OCI-LY7 (cell line): ENCODE measurements at regions not wholly inside any gene's neighbourhood (a gene's known extent, or its start where the extent isn't known, plus 50 kb on each side); places are given as distances from the start of the nearest gene placed in this dataset.

Source experiments
- BruUV-seq: library from RNA; stranded (reverse); fragments of 400-500 nt; replicated peaks from 2 replicates; lab custom pipeline; 2021; lab: Mats Ljungman, UMichigan
- CTCF ChIA-PET: fragments of 300-600 bp; sonication (Branson Sonifier 250); formaldehyde crosslinking; loops from one replicate; lab custom pipeline; 2022; ENCODE audit warnings: antibody characterized with exemption; ENCODE audit not compliant: unreplicated experiment; lab: Charles Lee
- POLR2A ChIA-PET: fragments of 300-600 bp; sonication (Branson Sonifier 250); formaldehyde crosslinking; loops from one replicate; lab custom pipeline; 2022; ENCODE audit warnings: antibody characterized with exemption; lab: Charles Lee
- DNase-seq: peaks from one replicate; pipeline ENCODE4 v3.0.0-alpha.2; 2015; ENCODE audit warnings: low spot score
- H2AFZ ChIP-seq: fragments of 200-600 bp; sonication (generic), shearing (Covaris generic); 2 replicates; pipeline ENCODE4 v1.6.1; 2014; ENCODE audit warnings: mild to moderate bottlenecking, antibody characterized with exemption, low read length, moderate library complexity
- H3K27ac ChIP-seq: fragments of 200-600 bp; sonication (generic); 2 replicates; pipeline ENCODE4 v1.5.1; 2014; ENCODE audit warnings: mixed run types, low read depth, mild to moderate bottlenecking, moderate library complexity, low read length, inconsistent platforms; ENCODE audit not compliant: poor library complexity, severe bottlenecking
- H3K36me3 ChIP-seq: fragments of 200-600 bp; sonication (generic); 2 replicates; pipeline ENCODE4 v1.6.1; 2014; ENCODE audit warnings: mild to moderate bottlenecking, antibody characterized with exemption, low read length, moderate library complexity, mixed read lengths; ENCODE audit not compliant: insufficient read depth
- H3K4me1 ChIP-seq: fragments of 200-600 bp; sonication (generic); 2 replicates; pipeline ENCODE4 v1.5.1; 2014; ENCODE audit warnings: mild to moderate bottlenecking, low read length; ENCODE audit not compliant: insufficient read depth, poor library complexity, severe bottlenecking
- H3K4me2 ChIP-seq: fragments of 200-600 bp; sonication (generic); 2 replicates; pipeline ENCODE4 v1.6.1; 2014; ENCODE audit warnings: mild to moderate bottlenecking, low read length
- H3K4me3 ChIP-seq: fragments of 200-600 bp; sonication (generic); 2 replicates; pipeline ENCODE4 v1.5.1; 2014; ENCODE audit warnings: mild to moderate bottlenecking, low read depth, low read length; ENCODE audit not compliant: poor library complexity, severe bottlenecking
- H3K79me2 ChIP-seq: fragments of 200-600 bp; sonication (generic); 2 replicates; pipeline ENCODE4 v1.6.1; 2016; ENCODE audit warnings: low read depth, mild to moderate bottlenecking, low read length, moderate library complexity, mixed read lengths; ENCODE audit not compliant: insufficient read depth
- H3K9me2 ChIP-seq: fragments of 200-600 bp; sonication (generic); 2 replicates; pipeline ENCODE4 v1.6.1; 2016; ENCODE audit warnings: mild to moderate bottlenecking, low read length, mixed read lengths; ENCODE audit not compliant: insufficient read depth
- H3K9me3 ChIP-seq: fragments of 200-600 bp; sonication (generic); 2 replicates; pipeline ENCODE4 v1.6.1; 2014; ENCODE audit warnings: mild to moderate bottlenecking, mixed run types, low read length, mixed read lengths
- H4K20me1 ChIP-seq: fragments of 200-600 bp; sonication (generic); 2 replicates; pipeline ENCODE4 v1.6.1; 2014; ENCODE audit warnings: mild to moderate bottlenecking, antibody characterized with exemption, low read length, moderate library complexity, mixed read lengths; ENCODE audit not compliant: insufficient read depth
- EZH2phosphoT487 ChIP-seq: fragments of 200-600 bp; sonication (generic); IDR thresholded peaks from 2 replicates; pipeline ENCODE4 v1.6.1; 2018; ENCODE audit warnings: low read depth, borderline replicate concordance, mild to moderate bottlenecking, mixed run types, antibody characterized with exemption, low read length, moderate library complexity, mixed read lengths
- intact Hi-C: fragments of 100-400 bp; cut with micrococcal nuclease; formaldehyde crosslinking; loops from one replicate; pipeline ENCODE4 v1.10.0; 2022; ENCODE audit not compliant: unreplicated experiment
- TF ChIP-seq, protein P1 (sequence below): fragments of 200-600 bp; sonication (generic); conservative IDR thresholded peaks from 2 replicates; pipeline ENCODE4 v1.5.1; 2014; ENCODE audit warnings: mild to moderate bottlenecking, antibody characterized with exemption, low read length, moderate library complexity, mixed read lengths

GRCh38 chr2:55116598-55116964, 66.3 kb upstream of the RTN4 start:
- Histone ChIP-seq H3K9me3 (no peaks in the 10 kb centered on the region), H3K27ac (no peak overlapping the region), H2AFZ (no peak overlapping the region), H4K20me1 (no peaks in the 10 kb centered on the region), H3K4me3 (no peak overlapping the region), H3K79me2 (no peaks in the 10 kb centered on the region), H3K4me1 (peaks cover 26% of the 10 kb centered on the region), H3K36me3 (no peaks in the 10 kb centered on the region), H3K9me2 (no peaks in the 10 kb centered on the region), H3K4me2 (no peak overlapping the region)
- ChIA-PET POLR2A (interaction anchor here (0.6 to 1.9 kb wide), 5 partner anchors 10 to 587 kb away, joined by 3 to 10 read pairs (median 5); no protein-coding TSS in a partner anchor), CTCF (no interaction called here)
- TF ChIP-seq, protein P1, sequence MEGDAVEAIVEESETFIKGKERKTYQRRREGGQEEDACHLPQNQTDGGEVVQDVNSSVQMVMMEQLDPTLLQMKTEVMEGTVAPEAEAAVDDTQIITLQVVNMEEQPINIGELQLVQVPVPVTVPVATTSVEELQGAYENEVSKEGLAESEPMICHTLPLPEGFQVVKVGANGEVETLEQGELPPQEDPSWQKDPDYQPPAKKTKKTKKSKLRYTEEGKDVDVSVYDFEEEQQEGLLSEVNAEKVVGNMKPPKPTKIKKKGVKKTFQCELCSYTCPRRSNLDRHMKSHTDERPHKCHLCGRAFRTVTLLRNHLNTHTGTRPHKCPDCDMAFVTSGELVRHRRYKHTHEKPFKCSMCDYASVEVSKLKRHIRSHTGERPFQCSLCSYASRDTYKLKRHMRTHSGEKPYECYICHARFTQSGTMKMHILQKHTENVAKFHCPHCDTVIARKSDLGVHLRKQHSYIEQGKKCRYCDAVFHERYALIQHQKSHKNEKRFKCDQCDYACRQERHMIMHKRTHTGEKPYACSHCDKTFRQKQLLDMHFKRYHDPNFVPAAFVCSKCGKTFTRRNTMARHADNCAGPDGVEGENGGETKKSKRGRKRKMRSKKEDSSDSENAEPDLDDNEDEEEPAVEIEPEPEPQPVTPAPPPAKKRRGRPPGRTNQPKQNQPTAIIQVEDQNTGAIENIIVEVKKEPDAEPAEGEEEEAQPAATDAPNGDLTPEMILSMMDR = no peak
- TF ChIP-seq EZH2phosphoT487 = no peak
- no peak for DNase-seq
- intact Hi-C loops = no loop called here
- no TSS peak for BruUV-seq

DNA sequence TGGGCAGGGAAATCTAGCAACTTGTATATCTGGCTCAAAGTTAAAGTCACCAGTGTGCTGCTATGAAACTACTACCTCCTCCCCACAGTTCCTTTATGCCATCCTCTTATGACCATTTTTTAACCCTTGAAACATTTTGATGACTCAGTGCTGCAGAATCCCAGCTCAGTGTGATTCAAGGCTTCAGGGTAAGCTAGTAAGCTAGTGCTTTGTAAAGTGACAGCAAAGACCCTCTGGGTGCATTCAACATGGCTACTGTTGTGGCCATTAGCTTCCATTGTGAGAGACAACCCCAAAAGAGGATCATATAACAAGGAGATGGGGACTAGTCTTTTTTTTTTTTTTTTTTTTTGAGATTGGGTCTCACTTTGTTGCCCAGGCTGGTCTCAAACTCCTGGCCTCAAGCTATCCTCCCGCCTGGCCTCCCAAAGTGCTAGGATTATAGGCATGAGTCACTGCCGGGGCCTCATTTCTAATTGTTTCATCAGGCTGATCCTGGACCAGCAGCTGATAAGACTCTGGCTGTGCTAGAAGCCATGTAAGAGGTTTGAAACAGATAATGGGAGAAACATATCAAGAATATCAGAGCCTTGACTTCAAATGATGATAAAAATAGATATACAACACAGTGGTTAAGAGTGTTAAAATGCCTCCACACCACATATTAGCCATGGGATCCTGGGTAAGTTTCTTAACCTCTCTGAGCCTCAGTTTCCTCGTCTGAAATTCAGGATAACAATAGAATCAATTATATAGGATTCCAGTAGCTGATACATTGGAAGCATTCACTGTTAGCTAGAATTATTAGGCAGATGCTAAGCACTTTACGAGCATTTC, 65.7 kb upstream of the RTN4 start:
- H3K9me3 ChIP-seq = no peaks in the 10 kb centered on the region
- DNase-seq = no peak
- no peaks in the 10 kb centered on the region for H3K79me2 ChIP-seq
- intact Hi-C loops = no loop called here
- BruUV-seq = no TSS peak
- H3K4me1 ChIP-seq = peaks cover 26% of the 10 kb centered on the region
- no peaks in the 10 kb centered on the region for H4K20me1 ChIP-seq
- no peak overlapping the region for H3K4me3 ChIP-seq
- ChIA-PET CTCF (no interaction called here), POLR2A (interaction anchor here (0.6 to 1.9 kb wide), 12 partner anchors 10 to 586 kb away, joined by 3 to 10 read pairs (median 4); no protein-coding TSS in a partner anchor)
- no peaks in the 10 kb centered on the region for H3K9me2 ChIP-seq
- H3K4me2 ChIP-seq = no peak overlapping the region
- no peak overlapping the region for H3K27ac ChIP-seq
- H3K36me3 ChIP-seq = no peaks in the 10 kb centered on the region
- TF ChIP-seq, protein P1 = no peak
- no peak for TF ChIP-seq EZH2phosphoT487
- no peak overlapping the region for H2AFZ ChIP-seq

GRCh38 chr2:55114597-55114996, 64.3 kb upstream of the RTN4 start:
- Histone ChIP-seq H3K36me3 (no peaks in the 10 kb centered on the region), H3K4me3 (no peak overlapping the region), H3K79me2 (no peaks in the 10 kb centered on the region), H3K9me2 (no peaks in the 10 kb centered on the region), H3K4me1 (peaks cover 26% of the 10 kb centered on the region), H2AFZ (no peak overlapping the region), H3K27ac (no peak overlapping the region), H4K20me1 (no peaks in the 10 kb centered on the region), H3K9me3 (no peaks in the 10 kb centered on the region), H3K4me2 (no peak overlapping the region)
- CTCF ChIA-PET = no interaction called here
- intact Hi-C loops = no loop called here
- DNase-seq = no peak
- TF ChIP-seq, protein P1 = no peak
- no peak for TF ChIP-seq EZH2phosphoT487
- POLR2A ChIA-PET = interaction anchor here (0.6 to 1.9 kb wide), 5 partner anchors 9 to 47 kb away, joined by 3 to 10 read pairs (median 4); no protein-coding TSS in a partner anchor
- BruUV-seq = no TSS peak
